Small intestine (tissue), 7 donors: ENCODE measurements at regions not wholly inside any gene's neighbourhood (a gene's known extent, or its start where the extent isn't known, plus 50 kb on each side); places are given as distances from the start of the nearest gene placed in this dataset.

ENCODE experiments used
- DNase-seq, 2 donors: peaks; one replicate each; pipeline versions ENCODE4 v3.0.0 to v3.0.0-alpha.2; 2013
- FAIRE-seq: peaks from 2 replicates; lab custom pipeline; 2012; peaks lifted over from hg19 to GRCh38; lab: Jason Lieb, UNC
- H3K27ac ChIP-seq, 3 donors: one replicate each; pipeline ENCODE4 v1.5.1; 2013; ENCODE audit warnings: low read length in 2 of 3, mild to moderate bottlenecking in 2 of 3, control low read depth in 1 of 3, inconsistent platforms in 1 of 3, low read depth in 1 of 3, moderate library complexity in 1 of 3
- H3K27me3 ChIP-seq, 3 donors: one replicate each; pipeline ENCODE4 v1.6.1; 2013; ENCODE audit warnings: low read length in 3 of 3, inconsistent platforms in 1 of 3; ENCODE audit not compliant: control insufficient read depth in 3 of 3, insufficient read depth in 3 of 3
- H3K36me3 ChIP-seq, 3 donors: one replicate each; pipeline ENCODE4 v1.6.1; 2013; ENCODE audit warnings: low read length in 3 of 3, inconsistent platforms in 1 of 3, low read depth in 1 of 3, mild to moderate bottlenecking in 1 of 3, moderate library complexity in 1 of 3; ENCODE audit not compliant: control insufficient read depth in 3 of 3, insufficient read depth in 2 of 3
- H3K4me1 ChIP-seq, 3 donors: one replicate each; pipeline ENCODE4 v1.6.1; 2013; ENCODE audit warnings: low read length in 2 of 3, inconsistent platforms in 1 of 3, low read depth in 1 of 3, mild to moderate bottlenecking in 1 of 3, moderate library complexity in 1 of 3; ENCODE audit not compliant: control insufficient read depth in 3 of 3, insufficient read depth in 2 of 3
- H3K4me3 ChIP-seq, 3 donors: one replicate each; pipeline ENCODE4 v1.5.1; 2013; ENCODE audit warnings: low read length in 3 of 3, control low read depth in 1 of 3, inconsistent platforms in 1 of 3, low read depth in 1 of 3, mild to moderate bottlenecking in 1 of 3, moderate library complexity in 1 of 3
- H3K9me3 ChIP-seq, 2 donors: one replicate each; pipeline ENCODE4 v1.6.1; 2013; ENCODE audit warnings: low read depth in 1 of 2, low read length in 1 of 2; ENCODE audit not compliant: control insufficient read depth in 2 of 2, insufficient read depth in 1 of 2
- WGBS, 3 donors: extraction: QIAGEN DNeasy Blood & Tissue Kit; methylation state at CpG; one replicate each; pipeline ENCODE4 v1.1.7; 2013; 5-methylcytosine and 5-hydroxymethylcytosine counted together
- donor health status: healthy with polysubstance abuse.
- donor health status: control.
- donor health status: control.
- donor health status: Bipolar disorder and iron deficiency.
- donor health status: healthy.

DNA sequence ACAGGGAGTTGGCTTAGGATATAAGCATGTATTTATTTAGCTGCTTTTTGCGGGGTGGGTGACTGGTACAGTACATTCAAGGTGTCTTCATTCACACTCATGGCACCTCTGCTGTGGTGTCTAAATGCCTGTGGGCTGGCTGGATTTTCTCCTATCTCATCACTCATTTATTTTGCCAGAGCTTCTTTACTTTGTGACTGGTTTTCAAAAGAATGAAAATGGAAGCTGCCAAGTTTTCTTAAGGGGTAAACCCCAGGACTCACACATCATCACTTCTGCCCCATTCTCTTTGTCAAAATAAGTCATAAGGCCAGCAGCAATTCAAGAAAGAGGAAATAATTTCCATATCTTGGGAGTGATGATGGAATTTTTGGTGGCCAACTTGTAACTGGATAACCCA lies 493.4 kb upstream of the ALCAM start:
- Histone ChIP-seq H3K9me3 (no peaks in the 10 kb centered on the region), H3K4me3 (no peak overlapping the region), H3K4me1 (no peaks in the 10 kb centered on the region), H3K27me3 (no peaks in the 10 kb centered on the region), H3K36me3 (no peaks in the 10 kb centered on the region), H3K27ac (no peak overlapping the region)
- DNase-seq = no peak
- 86 to 97% (median 95%) methylated on average over 1 of the region's 1 CpG for WGBS, 3 donors
- no peak for FAIRE-seq

- no peak for FAIRE-seq
Measured at GRCh38 chr3:104878395-104878794, 488.3 kb upstream of the ALCAM start.

GRCh38 chr3:104879919-104880318 lies 486.8 kb upstream of the ALCAM start:
- DNase-seq = no peak
- WGBS, 3 donors = 82 to 86% (median 86%) methylated on average over 2 of the region's 2 CpGs
- FAIRE-seq = no peak

More at GRCh38 chr3:104878395-104878794, 488.3 kb upstream of the ALCAM start:
- Histone ChIP-seq H3K36me3 (no peaks in the 10 kb centered on the region), H3K27ac (no peak overlapping the region), H3K4me3 (no peak overlapping the region), H3K27me3 (no peaks in the 10 kb centered on the region), H3K9me3 (no peaks in the 10 kb centered on the region), H3K4me1 (no peaks in the 10 kb centered on the region)
- DNase-seq = no peak
- WGBS, 3 donors = 29 to 63% (median 30%) methylated on average over 2 of the region's 2 CpGs

DNA sequence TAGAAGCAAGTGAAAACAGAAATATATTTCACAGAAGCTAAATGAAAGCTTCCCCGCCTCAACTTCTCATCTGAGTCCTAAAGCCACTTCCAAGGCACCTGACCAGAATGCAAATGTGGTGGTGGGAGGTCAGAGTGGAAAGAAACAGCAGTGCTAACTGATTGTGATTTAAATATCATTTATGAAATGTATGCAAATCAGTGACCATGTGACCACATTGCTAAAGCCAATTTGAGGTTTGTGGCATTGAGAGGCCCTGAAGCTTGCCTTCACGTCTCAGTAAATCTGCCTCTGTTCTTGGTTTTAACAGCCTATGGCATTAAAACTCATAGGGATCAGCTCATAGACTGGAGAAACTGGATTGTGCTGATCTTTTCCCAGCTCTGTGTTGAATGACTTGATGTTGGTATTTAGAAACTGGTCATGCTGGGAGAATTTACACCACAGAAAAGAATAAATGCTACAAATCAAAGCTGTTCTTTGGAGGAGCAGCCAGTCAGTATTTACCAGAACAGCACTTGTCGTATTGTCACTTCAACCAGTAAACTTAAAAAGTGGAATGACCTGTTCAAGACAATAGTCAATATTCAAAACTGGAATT lies 481.4 kb upstream of the ALCAM start:
- no peaks in the 10 kb centered on the region for H3K27me3 ChIP-seq
- no peaks in the 10 kb centered on the region for H3K36me3 ChIP-seq
- WGBS, 3 donors = 69 to 85% (median 80%) methylated on average over 3 of the region's 3 CpGs
- H3K27ac ChIP-seq = no peak overlapping the region
- no peak overlapping the region for H3K4me3 ChIP-seq
- H3K4me1 ChIP-seq = no peaks in the 10 kb centered on the region
- no peak for FAIRE-seq
- DNase-seq = no peak
- no peaks in the 10 kb centered on the region for H3K9me3 ChIP-seq

More at GRCh38 chr3:104879919-104880318, 486.8 kb upstream of the ALCAM start:
- Histone ChIP-seq H3K27me3 (no peaks in the 10 kb centered on the region), H3K27ac (no peak overlapping the region), H3K4me3 (no peak overlapping the region), H3K36me3 (no peaks in the 10 kb centered on the region), H3K9me3 (no peaks in the 10 kb centered on the region), H3K4me1 (no peaks in the 10 kb centered on the region)

DNA sequence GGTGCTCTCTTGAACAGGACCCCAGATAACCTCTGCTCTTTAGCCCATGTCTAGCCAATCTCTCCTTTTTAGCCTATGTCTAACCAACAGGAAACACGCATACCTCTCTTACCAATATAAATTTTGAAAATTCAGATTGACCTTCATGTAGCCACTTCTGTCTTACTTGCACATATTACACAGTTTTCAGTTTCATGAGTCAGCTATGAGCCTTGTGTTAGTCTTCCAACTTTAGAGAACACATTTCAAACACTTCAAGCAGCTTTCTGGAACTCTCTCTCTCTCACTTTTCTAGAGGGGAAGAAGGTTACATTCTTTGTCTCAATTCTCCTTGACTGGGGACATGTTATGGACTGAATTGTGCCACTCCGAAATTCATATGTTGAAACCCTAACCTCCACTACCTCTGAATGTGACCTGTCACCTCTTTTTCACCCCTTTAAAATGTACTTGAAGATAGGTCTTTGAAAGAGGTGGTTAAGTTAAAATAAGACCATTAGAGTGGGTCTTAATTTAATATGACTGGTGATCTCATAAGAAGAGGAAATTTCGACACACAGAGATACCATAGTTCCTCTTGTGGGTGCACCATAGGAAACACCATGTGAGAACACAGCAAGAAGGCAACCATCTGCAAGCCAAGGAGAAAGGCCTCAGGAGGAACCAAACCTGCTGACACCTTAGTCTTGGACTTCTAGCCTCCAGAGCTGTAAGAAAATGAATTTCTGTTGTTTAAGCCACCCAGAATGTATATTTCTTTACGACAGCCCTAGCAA lies 480.3 kb upstream of the ALCAM start:
- no peaks in the 10 kb centered on the region for H3K27me3 ChIP-seq
- H3K36me3 ChIP-seq = no peaks in the 10 kb centered on the region
- H3K4me1 ChIP-seq = no peaks in the 10 kb centered on the region
- H3K4me3 ChIP-seq = no peak overlapping the region
- DNase-seq = no peak
- H3K27ac ChIP-seq = peak overlapping the region in 1 of 3 donors; percentile 4
- WGBS, 3 donors = 83 to 85% (median 84%) methylated on average over 4 of the region's 4 CpGs
- no peak for FAIRE-seq
- H3K9me3 ChIP-seq = no peaks in the 10 kb centered on the region

DNA sequence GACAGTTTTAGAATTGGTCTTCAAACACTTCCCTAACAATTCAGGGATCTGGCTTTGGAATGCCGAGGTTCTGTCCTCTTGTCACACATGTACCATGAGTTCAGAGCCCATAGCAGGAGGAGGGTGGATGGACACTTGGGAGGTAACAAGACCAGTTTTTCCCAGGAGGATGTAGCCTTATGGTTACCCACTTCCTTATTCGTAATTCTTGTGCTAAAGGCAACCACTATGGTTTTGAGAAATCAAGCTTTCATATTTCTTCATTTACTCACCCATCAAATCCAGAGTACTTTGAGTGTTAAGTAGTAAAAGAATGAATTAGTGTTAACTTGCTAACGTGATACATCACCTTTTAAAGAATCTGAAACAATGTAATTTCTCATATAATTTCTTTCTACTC lies 479.6 kb upstream of the ALCAM start:
- 42 to 51% (median 46%) methylated on average over 3 of the region's 3 CpGs for WGBS, 3 donors

DNA sequence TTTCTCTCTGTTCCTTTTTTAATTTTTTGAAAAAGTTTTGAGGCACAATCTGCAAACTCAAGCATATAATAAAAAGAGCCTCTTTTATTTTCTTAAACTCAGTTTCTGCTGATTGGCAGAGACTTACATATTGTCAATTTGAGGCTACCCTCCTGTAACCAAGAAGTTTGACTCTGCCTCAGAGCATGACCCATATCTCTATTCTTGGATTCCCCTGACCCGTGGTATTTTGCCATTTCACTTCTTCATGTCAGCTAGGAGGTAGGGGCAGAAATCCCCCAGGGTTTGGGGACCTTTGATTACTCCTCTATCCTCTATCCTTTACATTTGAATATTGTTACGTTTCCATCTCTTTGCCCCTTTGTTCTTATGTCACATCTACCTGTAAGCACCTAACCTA lies 479.1 kb upstream of the ALCAM start:
- FAIRE-seq = no peak
- Histone ChIP-seq H3K9me3 (no peaks in the 10 kb centered on the region), H3K4me1 (no peaks in the 10 kb centered on the region), H3K27ac (no peak overlapping the region), H3K4me3 (no peak overlapping the region), H3K36me3 (no peaks in the 10 kb centered on the region), H3K27me3 (no peaks in the 10 kb centered on the region)
- DNase-seq = no peak
- WGBS, 3 donors = 43 to 68% (median 56%) methylated on average over 2 of the region's 2 CpGs

More for the DNA sequence above, 479.6 kb upstream of the ALCAM start:
- Histone ChIP-seq H3K27me3 (no peaks in the 10 kb centered on the region), H3K36me3 (no peaks in the 10 kb centered on the region), H3K27ac (no peak overlapping the region), H3K4me1 (no peaks in the 10 kb centered on the region), H3K4me3 (no peak overlapping the region), H3K9me3 (no peaks in the 10 kb centered on the region)
- FAIRE-seq = no peak
- no peak for DNase-seq

DNA sequence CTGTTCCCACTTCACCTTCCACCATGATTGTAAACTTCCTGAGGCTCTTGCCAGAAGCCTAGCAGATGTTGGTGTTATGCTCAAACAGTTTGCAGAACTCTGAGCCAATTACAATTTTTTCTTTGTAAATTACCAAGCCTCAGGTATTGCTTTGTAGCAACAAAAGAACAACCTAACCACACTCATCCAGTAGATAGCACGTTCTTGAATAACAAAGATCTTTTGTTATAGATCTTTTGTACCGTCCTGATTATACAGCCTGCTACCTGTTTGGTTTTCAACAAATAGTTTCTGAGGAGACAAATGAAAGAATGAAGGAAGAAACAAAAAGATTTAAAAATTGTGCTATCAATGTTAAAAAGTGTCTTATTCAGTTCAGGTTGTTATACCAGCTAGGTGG lies 474.7 kb upstream of the ALCAM start:
- Histone ChIP-seq H3K4me3 (no peak overlapping the region), H3K36me3 (no peaks in the 10 kb centered on the region), H3K4me1 (no peaks in the 10 kb centered on the region), H3K9me3 (no peaks in the 10 kb centered on the region), H3K27me3 (no peaks in the 10 kb centered on the region), H3K27ac (no peak overlapping the region)
- no peak for FAIRE-seq
- WGBS, 3 donors = 46 to 76% (median 69%) methylated on average over 2 of the region's 2 CpGs
- no peak for DNase-seq
